ENCODE measurements at regions not wholly inside any gene's neighbourhood (a gene's known extent, or its start where the extent isn't known, plus 50 kb on each side); places are given as distances from the start of the nearest gene placed in this dataset.

GRCh38 chr13:106129273-106129672, 406.2 kb downstream of the EFNB2 start:
- ChIA-PET POLR2A (no interaction called here), CTCF (no interaction called here)
- H3K4me3 ChIP-seq (ENCODE audit: control insufficient read depth in 1 of 2, extremely low read depth in 1 of 2, low read length in 1 of 2), result no peak overlapping the region
- WGBS (ENCODE audit: insufficient coverage), result no CpG with 5 or more reads among the region's 1 CpG
- ATAC-seq (replicated peaks in 1 of 4), result no peak
- peaks cover 0 to 9% (median 5%) of the 10 kb centered on the region in 3 donors for H3K9me3 Mint-ChIP-seq
- no peak for DNase-seq
- no peaks in the 10 kb centered on the region for H3K27me3 Mint-ChIP-seq
- H3K4me1 ChIP-seq (ENCODE audit: control insufficient read depth in 1 of 2, extremely low read depth in 1 of 2, insufficient read depth in 2 of 2, low read length in 2 of 2), result no peaks in the 10 kb centered on the region
- H3K9me3 ChIP-seq, result no peaks in the 10 kb centered on the region
- no peaks in the 10 kb centered on the region for H3K4me1 Mint-ChIP-seq
- H3K27ac Mint-ChIP-seq, result no peak overlapping the region
- no peaks in the 10 kb centered on the region for H3K36me3 ChIP-seq (ENCODE audit: control insufficient read depth in 2 of 2, extremely low read depth in 1 of 2, insufficient read depth in 1 of 2, low read length in 1 of 2)
- no peak overlapping the region for H3K27ac ChIP-seq (ENCODE audit: low read length)
- H3K4me3 Mint-ChIP-seq, result no peak overlapping the region
- H3K36me3 Mint-ChIP-seq, result no peaks in the 10 kb centered on the region
- H3K27me3 ChIP-seq (replicated peaks in 1 of 2; ENCODE audit: control insufficient read depth in 2 of 2, extremely low read depth in 1 of 2, insufficient read depth in 2 of 2, low read length in 1 of 2), result no peaks in the 10 kb centered on the region

DNA sequence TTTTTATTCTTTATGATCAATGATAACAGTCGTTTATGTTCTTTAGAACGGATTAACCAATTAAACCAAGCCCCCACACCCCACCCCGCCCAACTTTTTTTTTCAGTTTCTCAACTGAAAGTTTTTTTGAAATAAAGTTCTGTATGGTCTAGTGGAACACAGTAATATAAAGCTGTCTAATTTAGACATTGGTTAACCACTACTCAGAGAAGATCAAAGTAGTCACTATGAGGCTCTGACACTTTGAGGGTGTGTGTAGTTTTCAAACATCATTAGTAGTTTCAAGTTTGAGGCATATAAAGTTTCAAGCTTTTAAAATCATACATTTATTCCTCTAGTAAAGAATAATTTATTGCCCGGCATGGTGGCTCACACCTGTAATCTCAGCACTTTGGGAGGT, 413.2 kb downstream of the EFNB2 start:
- ATAC-seq (replicated peaks in 1 of 4) (no peak), DNase-seq (no peak)
- H3K36me3 Mint-ChIP-seq, result no peaks in the 10 kb centered on the region
- H3K4me3 ChIP-seq (ENCODE audit: control insufficient read depth in 1 of 2, extremely low read depth in 1 of 2, low read length in 1 of 2), result no peak overlapping the region
- no peak overlapping the region for H3K27ac ChIP-seq (ENCODE audit: low read length)
- CTCF ChIA-PET, result interaction anchor here in 1 of 2 donors (0.6 kb wide), 1 partner anchor 640 kb away, joined by 4 read pairs; no protein-coding TSS in a partner anchor
- no peaks in the 10 kb centered on the region for H3K36me3 ChIP-seq (ENCODE audit: control insufficient read depth in 2 of 2, extremely low read depth in 1 of 2, insufficient read depth in 1 of 2, low read length in 1 of 2)
- H3K4me3 Mint-ChIP-seq, result no peak overlapping the region
- no peaks in the 10 kb centered on the region for H3K27me3 ChIP-seq (replicated peaks in 1 of 2; ENCODE audit: control insufficient read depth in 2 of 2, extremely low read depth in 1 of 2, insufficient read depth in 2 of 2, low read length in 1 of 2)
- H3K9me3 ChIP-seq, result no peaks in the 10 kb centered on the region
- POLR2A ChIA-PET, result no interaction called here
- no peaks in the 10 kb centered on the region for H3K4me1 Mint-ChIP-seq
- WGBS (ENCODE audit: insufficient coverage), result no CpG with 5 or more reads among the region's 4 CpGs
- no peak overlapping the region for H3K27ac Mint-ChIP-seq
- H3K9me3 Mint-ChIP-seq, result peaks cover 0 to 3% (median 0%) of the 10 kb centered on the region in 3 donors
- H3K4me1 ChIP-seq (ENCODE audit: control insufficient read depth in 1 of 2, extremely low read depth in 1 of 2, insufficient read depth in 2 of 2, low read length in 2 of 2), result no peaks in the 10 kb centered on the region
- peaks cover 3 to 13% of the 10 kb centered on the region in 2 donors for H3K27me3 Mint-ChIP-seq

- ChIA-PET CTCF (no interaction called here), POLR2A (no interaction called here)
- no peak overlapping the region for H3K27ac Mint-ChIP-seq
- H3K9me3 Mint-ChIP-seq, result peaks cover 0 to 3% (median 0%) of the 10 kb centered on the region in 3 donors
- WGBS (ENCODE audit: insufficient coverage), result no CpG with 5 or more reads among the region's 2 CpGs
- H3K9me3 ChIP-seq, result no peaks in the 10 kb centered on the region
- no peaks in the 10 kb centered on the region for H3K36me3 ChIP-seq (ENCODE audit: control insufficient read depth in 2 of 2, extremely low read depth in 1 of 2, insufficient read depth in 1 of 2, low read length in 1 of 2)
- no peaks in the 10 kb centered on the region for H3K4me1 ChIP-seq (ENCODE audit: control insufficient read depth in 1 of 2, extremely low read depth in 1 of 2, insufficient read depth in 2 of 2, low read length in 2 of 2)
- no peaks in the 10 kb centered on the region for H3K36me3 Mint-ChIP-seq
- H3K27me3 ChIP-seq (replicated peaks in 1 of 2; ENCODE audit: control insufficient read depth in 2 of 2, extremely low read depth in 1 of 2, insufficient read depth in 2 of 2, low read length in 1 of 2), result no peaks in the 10 kb centered on the region
- H3K4me1 Mint-ChIP-seq, result no peaks in the 10 kb centered on the region
- no peak overlapping the region for H3K4me3 ChIP-seq (ENCODE audit: control insufficient read depth in 1 of 2, extremely low read depth in 1 of 2, low read length in 1 of 2)
- H3K4me3 Mint-ChIP-seq, result no peak overlapping the region
- ATAC-seq (replicated peaks in 1 of 4) (no peak), DNase-seq (no peak)
- H3K27me3 Mint-ChIP-seq, result peaks cover 3 to 13% of the 10 kb centered on the region in 2 donors
- H3K27ac ChIP-seq (ENCODE audit: low read length), result no peak overlapping the region
Measured at GRCh38 chr13:106121173-106121754, 414.2 kb downstream of the EFNB2 start.

DNA sequence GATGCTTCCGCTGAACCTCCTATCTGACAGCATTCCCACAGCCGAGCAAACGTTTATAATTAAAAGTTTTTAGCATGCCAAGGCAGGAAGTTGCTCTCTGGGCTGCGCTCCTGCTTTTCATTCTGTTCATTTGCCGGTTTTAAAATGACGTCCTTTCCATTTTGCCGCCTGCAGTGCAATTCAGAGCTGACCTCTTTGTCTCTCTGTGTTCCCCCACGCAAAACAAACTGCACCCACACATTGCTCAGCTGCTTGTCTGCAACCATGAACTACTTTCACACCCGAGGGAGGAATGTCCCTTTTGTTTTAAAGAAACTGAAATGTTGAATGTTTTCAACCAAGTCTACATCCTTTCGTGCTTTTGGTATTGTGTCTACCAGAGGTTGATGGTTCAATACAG, 416.5 kb downstream of the EFNB2 start:
- POLR2A ChIA-PET, result no interaction called here

DNA sequence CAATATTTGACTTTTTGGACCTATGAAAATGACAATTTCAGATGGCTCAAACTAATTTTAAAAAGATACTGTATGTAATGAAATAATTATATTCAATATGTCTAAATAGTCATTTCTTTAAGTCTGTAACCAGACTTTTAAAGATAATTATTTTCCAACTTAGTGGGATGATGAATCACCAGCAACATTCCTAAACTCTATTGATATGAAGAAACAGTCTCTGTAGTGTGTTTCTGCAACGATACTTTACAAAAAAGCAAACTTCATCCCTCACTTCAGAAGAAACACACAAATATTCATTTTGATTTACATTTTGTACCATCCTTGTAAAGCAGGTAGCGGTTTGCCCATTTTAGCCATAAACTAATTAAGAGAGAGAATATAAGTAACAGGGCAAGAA, 417.4 kb downstream of the EFNB2 start:
- ChIA-PET POLR2A (no interaction called here), CTCF (no interaction called here)
- Mint-ChIP-seq H3K36me3 (no peaks in the 10 kb centered on the region), H3K4me3 (no peak overlapping the region), H3K4me1 (no peaks in the 10 kb centered on the region), H3K27ac (no peak overlapping the region), H3K9me3 (peaks cover 0 to 3% (median 0%) of the 10 kb centered on the region in 3 donors), H3K27me3 (peaks cover 3 to 13% of the 10 kb centered on the region in 2 donors)
- ATAC-seq (replicated peaks in 1 of 4) (no peak), DNase-seq (no peak)
- Histone ChIP-seq H3K4me1 (ENCODE audit: control insufficient read depth in 1 of 2, extremely low read depth in 1 of 2, insufficient read depth in 2 of 2, low read length in 2 of 2) (no peaks in the 10 kb centered on the region), H3K4me3 (ENCODE audit: control insufficient read depth in 1 of 2, extremely low read depth in 1 of 2, low read length in 1 of 2) (no peak overlapping the region), H3K27me3 (replicated peaks in 1 of 2; ENCODE audit: control insufficient read depth in 2 of 2, extremely low read depth in 1 of 2, insufficient read depth in 2 of 2, low read length in 1 of 2) (no peaks in the 10 kb centered on the region), H3K36me3 (ENCODE audit: control insufficient read depth in 2 of 2, extremely low read depth in 1 of 2, insufficient read depth in 1 of 2, low read length in 1 of 2) (no peaks in the 10 kb centered on the region), H3K27ac (ENCODE audit: low read length) (no peak overlapping the region), H3K9me3 (no peaks in the 10 kb centered on the region)
- WGBS (ENCODE audit: insufficient coverage), result no CpG with 5 or more reads among the region's 2 CpGs

More for the DNA sequence above, 416.5 kb downstream of the EFNB2 start:
- no peak overlapping the region for H3K27ac ChIP-seq (ENCODE audit: low read length)
- H3K4me3 ChIP-seq (ENCODE audit: control insufficient read depth in 1 of 2, extremely low read depth in 1 of 2, low read length in 1 of 2), result no peak overlapping the region
- Mint-ChIP-seq H3K27ac (no peak overlapping the region), H3K4me3 (no peak overlapping the region), H3K36me3 (no peaks in the 10 kb centered on the region), H3K4me1 (no peaks in the 10 kb centered on the region), H3K27me3 (peaks cover 3 to 13% of the 10 kb centered on the region in 2 donors), H3K9me3 (peaks cover 0 to 3% (median 0%) of the 10 kb centered on the region in 3 donors)
- no peaks in the 10 kb centered on the region for H3K4me1 ChIP-seq (ENCODE audit: control insufficient read depth in 1 of 2, extremely low read depth in 1 of 2, insufficient read depth in 2 of 2, low read length in 2 of 2)
- 75% methylated on average over 7 of the region's 10 CpGs for WGBS (ENCODE audit: insufficient coverage)
- DNase-seq, result no peak
- CTCF ChIA-PET, result no interaction called here
- no peak for ATAC-seq (replicated peaks in 1 of 4)
- no peaks in the 10 kb centered on the region for H3K9me3 ChIP-seq
- no peaks in the 10 kb centered on the region for H3K27me3 ChIP-seq (replicated peaks in 1 of 2; ENCODE audit: control insufficient read depth in 2 of 2, extremely low read depth in 1 of 2, insufficient read depth in 2 of 2, low read length in 1 of 2)
- H3K36me3 ChIP-seq (ENCODE audit: control insufficient read depth in 2 of 2, extremely low read depth in 1 of 2, insufficient read depth in 1 of 2, low read length in 1 of 2), result no peaks in the 10 kb centered on the region

DNA sequence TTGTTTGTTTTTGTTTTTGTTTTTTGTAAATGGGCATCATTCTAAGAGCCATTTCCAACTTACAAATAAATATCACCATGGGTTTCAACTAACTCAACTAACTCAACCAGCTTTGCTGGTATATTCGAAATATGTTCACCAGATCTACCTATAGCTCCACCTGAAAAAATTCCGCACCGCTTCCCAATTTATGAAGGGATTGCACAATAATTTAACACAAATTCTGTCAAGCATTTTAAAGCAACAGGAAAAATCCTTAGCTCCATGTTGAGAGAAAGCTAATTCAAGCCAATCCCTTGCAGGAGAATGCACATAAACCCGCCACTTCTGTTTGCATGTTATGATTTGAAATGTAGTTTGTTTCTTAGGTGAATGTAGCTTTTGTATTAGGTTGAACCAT, 417.8 kb downstream of the EFNB2 start:
- Histone ChIP-seq H3K4me1 (ENCODE audit: control insufficient read depth in 1 of 2, extremely low read depth in 1 of 2, insufficient read depth in 2 of 2, low read length in 2 of 2) (no peaks in the 10 kb centered on the region), H3K27ac (ENCODE audit: low read length) (no peak overlapping the region), H3K36me3 (ENCODE audit: control insufficient read depth in 2 of 2, extremely low read depth in 1 of 2, insufficient read depth in 1 of 2, low read length in 1 of 2) (no peaks in the 10 kb centered on the region), H3K9me3 (no peaks in the 10 kb centered on the region), H3K4me3 (ENCODE audit: control insufficient read depth in 1 of 2, extremely low read depth in 1 of 2, low read length in 1 of 2) (no peak overlapping the region), H3K27me3 (replicated peaks in 1 of 2; ENCODE audit: control insufficient read depth in 2 of 2, extremely low read depth in 1 of 2, insufficient read depth in 2 of 2, low read length in 1 of 2) (no peaks in the 10 kb centered on the region)
- ChIA-PET POLR2A (no interaction called here), CTCF (no interaction called here)
- H3K36me3 Mint-ChIP-seq, result no peaks in the 10 kb centered on the region
- no peak overlapping the region for H3K27ac Mint-ChIP-seq
- peaks cover 3 to 13% of the 10 kb centered on the region in 2 donors for H3K27me3 Mint-ChIP-seq
- ATAC-seq (replicated peaks in 1 of 4) (no peak), DNase-seq (no peak)
- peaks cover 0 to 3% (median 0%) of the 10 kb centered on the region in 3 donors for H3K9me3 Mint-ChIP-seq
- H3K4me1 Mint-ChIP-seq, result no peaks in the 10 kb centered on the region
- H3K4me3 Mint-ChIP-seq, result no peak overlapping the region
- 60% methylated on average over 1 of the region's 4 CpGs for WGBS (ENCODE audit: insufficient coverage)

DNA sequence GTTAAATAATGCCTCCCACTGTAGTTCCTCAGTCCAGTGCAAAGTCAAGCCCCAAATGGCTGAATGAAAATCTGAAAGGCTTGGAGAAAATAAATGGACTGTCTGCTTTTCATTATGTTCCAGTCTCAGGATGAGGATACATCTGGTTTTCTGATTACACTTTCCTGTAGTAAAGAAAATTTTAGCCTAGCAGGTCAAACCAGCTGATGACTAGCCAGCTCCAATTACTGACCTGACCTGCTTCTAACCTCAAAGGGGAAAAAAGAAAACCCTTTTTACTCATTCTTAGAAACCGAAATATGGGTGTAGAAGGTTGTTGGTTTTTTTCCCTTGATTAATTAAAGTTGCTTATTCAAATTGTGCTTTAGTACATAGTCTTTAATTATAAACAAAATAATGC, 418.4 kb downstream of the EFNB2 start:
- Histone ChIP-seq H3K4me3 (ENCODE audit: control insufficient read depth in 1 of 2, extremely low read depth in 1 of 2, low read length in 1 of 2) (no peak overlapping the region), H3K36me3 (ENCODE audit: control insufficient read depth in 2 of 2, extremely low read depth in 1 of 2, insufficient read depth in 1 of 2, low read length in 1 of 2) (no peaks in the 10 kb centered on the region), H3K27ac (ENCODE audit: low read length) (no peak overlapping the region), H3K27me3 (replicated peaks in 1 of 2; ENCODE audit: control insufficient read depth in 2 of 2, extremely low read depth in 1 of 2, insufficient read depth in 2 of 2, low read length in 1 of 2) (no peaks in the 10 kb centered on the region), H3K9me3 (no peaks in the 10 kb centered on the region), H3K4me1 (ENCODE audit: control insufficient read depth in 1 of 2, extremely low read depth in 1 of 2, insufficient read depth in 2 of 2, low read length in 2 of 2) (no peaks in the 10 kb centered on the region)
- ChIA-PET CTCF (no interaction called here), POLR2A (no interaction called here)
- H3K36me3 Mint-ChIP-seq, result no peaks in the 10 kb centered on the region
- no peak overlapping the region for H3K27ac Mint-ChIP-seq
- H3K4me3 Mint-ChIP-seq, result no peak overlapping the region
- no CpG with 5 or more reads among the region's 1 CpG for WGBS (ENCODE audit: insufficient coverage)
- H3K9me3 Mint-ChIP-seq, result peaks cover 0 to 3% (median 0%) of the 10 kb centered on the region in 3 donors
- ATAC-seq (replicated peaks in 1 of 4) (no peak), DNase-seq (no peak)
- peaks cover 3 to 13% of the 10 kb centered on the region in 2 donors for H3K27me3 Mint-ChIP-seq
- no peaks in the 10 kb centered on the region for H3K4me1 Mint-ChIP-seq
